Activated gamma-delta T cell treated with anti-CD3 and anti-CD28 coated beads, Interleukin-2, amount 50 U/mL, for 16 hours (primary cell): ENCODE measurements at regions not wholly inside any gene's neighbourhood (a gene's known extent, or its start where the extent isn't known, plus 50 kb on each side); places are given as distances from the start of the nearest gene placed in this dataset.
"Not testable (repeated sequence)": the region's sequence is repeated elsewhere in the genome, so short reads cannot be mapped to it uniquely, and the experiment has no call there.

Experiments
- DNase-seq: peaks from one replicate; pipeline ENCODE4 v3.0.0-alpha.2; 2020; ENCODE audit warnings: low read depth

DNA sequence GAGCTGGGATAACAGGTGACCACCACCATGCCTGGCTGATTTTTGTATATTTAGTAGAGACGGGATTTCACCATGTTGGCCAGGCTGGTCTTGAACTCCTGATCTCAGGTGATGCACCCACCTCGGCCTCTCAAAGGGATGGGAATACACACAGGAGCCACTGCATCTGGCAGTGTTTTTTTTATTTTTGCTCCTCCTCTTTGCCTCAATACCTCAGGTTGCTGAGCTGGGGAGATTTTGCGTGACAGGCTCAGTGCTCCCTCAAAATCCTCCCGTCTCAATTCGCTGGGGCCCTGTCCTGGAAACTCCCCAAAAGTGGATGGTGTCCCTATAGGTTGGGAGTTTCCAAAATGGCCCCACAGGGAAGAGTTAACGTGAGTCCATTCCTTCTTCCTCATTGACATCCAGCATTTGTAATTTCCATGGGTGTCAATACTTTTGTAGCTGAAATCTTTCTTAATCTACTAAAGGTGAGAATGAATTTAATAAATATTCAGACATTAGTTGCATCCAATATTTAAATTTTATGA is 71.8 kb downstream of the GGTLC2 start:
- no peak for DNase-seq

- no peak for DNase-seq
These were observed 73.2 kb downstream of the GGTLC2 start for GRCh38 chr22:22717664-22718063.

- peak; percentile 40 for DNase-seq
These were observed 75.8 kb downstream of the GGTLC2 start for GRCh38 chr22:22720201-22720723.

DNA sequence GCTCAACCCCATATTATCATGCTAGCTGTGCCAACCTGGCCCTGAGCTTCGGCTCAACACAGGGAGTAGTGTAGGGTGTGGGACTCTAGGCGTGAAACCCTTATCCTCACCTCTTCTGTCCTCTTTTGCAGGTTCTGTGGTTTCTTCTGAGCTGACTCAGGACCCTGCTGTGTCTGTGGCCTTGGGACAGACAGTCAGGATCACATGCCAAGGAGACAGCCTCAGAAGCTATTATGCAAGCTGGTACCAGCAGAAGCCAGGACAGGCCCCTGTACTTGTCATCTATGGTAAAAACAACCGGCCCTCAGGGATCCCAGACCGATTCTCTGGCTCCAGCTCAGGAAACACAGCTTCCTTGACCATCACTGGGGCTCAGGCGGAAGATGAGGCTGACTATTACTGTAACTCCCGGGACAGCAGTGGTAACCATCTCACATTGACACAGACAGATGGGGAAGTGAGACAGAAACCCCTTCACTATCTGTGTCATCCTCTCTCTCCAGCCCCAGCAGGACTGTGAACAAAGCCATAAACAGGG is 76.4 kb downstream of the GGTLC2 start:
- DNase-seq = no peak

DNA sequence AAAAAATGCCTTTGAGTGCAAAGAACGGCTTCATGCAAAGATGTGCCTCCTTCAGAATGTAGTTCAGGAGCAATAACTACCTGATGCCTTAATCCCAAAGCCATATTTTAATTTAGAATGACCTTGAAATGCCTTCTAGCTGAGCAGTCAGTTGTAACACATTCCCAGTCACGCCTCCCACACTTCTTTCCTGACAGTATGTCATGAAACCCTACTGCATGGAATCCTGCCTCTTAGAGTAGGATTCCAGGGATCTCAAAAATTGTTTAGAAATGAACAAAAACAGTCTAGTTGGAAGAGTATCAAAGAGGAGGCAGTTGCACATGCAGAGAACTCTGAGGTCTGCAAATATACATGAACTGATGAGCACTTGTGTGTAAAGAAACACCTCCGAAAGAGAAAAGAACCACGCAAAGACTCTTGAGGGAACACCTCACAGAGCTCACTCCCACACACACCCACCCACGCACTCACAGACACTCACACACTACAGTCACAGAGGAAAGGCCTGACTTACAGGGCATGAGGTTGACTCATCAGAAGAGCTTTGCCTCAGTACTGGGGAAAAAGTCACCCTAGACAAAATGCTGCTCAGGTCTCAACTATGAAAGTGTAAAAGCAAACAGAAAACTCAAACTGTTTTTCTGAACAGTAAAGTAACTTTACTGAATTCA is 77.4 kb downstream of the GGTLC2 start:
- peak; percentile 78 for DNase-seq

- DNase-seq = no peak
These were observed 84.0 kb downstream of the GGTLC2 start for GRCh38 chr22:22728382-22728781.

- DNase-seq = no peak
These were observed 86.4 kb downstream of the GGTLC2 start for GRCh38 chr22:22730655-22731373.

DNA sequence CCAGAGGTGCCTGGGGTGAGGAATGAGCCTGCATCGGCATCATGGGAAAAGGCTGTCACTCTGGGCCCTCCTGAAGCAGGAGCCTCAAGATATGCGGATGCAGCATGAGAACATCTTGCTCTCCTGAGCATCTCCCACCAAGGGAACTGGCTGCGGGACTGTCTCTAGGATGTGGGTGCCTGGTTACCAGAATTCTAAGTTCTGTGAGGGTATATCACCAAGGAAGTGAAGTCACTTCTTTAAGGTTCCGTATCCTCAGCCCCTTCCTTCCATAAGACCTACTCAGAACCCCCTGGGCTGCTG is 86.9 kb downstream of the GGTLC2 start:
- no peak for DNase-seq

- not testable (repeated sequence) for DNase-seq
These were observed 88.6 kb downstream of the GGTLC2 start for GRCh38 chr22:22733006-22733405.

DNA sequence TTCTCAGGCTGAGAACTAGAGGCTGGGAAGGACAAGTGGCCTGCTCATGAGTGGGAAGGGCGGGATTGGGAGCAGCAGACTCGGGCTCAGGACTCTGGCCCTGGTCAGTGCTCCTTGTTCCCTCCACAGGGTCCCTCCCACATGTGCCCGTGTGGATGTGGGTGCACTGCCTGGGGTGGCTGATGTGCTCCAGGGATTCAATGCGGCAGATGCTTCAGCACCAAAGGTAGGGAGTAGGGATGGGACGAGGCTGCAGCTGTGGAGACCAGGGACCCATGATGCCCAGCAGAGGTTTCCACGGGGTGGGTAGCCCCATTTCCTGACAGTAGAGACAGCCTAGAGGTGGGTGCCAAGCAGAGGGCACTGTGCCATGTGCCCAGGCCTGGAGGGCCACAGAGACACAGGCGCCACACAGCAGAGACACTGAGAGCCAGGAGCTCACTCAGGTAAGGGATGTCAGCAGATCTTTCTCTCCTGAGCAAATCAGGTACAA is 89.5 kb downstream of the GGTLC2 start:
- no peak for DNase-seq

DNA sequence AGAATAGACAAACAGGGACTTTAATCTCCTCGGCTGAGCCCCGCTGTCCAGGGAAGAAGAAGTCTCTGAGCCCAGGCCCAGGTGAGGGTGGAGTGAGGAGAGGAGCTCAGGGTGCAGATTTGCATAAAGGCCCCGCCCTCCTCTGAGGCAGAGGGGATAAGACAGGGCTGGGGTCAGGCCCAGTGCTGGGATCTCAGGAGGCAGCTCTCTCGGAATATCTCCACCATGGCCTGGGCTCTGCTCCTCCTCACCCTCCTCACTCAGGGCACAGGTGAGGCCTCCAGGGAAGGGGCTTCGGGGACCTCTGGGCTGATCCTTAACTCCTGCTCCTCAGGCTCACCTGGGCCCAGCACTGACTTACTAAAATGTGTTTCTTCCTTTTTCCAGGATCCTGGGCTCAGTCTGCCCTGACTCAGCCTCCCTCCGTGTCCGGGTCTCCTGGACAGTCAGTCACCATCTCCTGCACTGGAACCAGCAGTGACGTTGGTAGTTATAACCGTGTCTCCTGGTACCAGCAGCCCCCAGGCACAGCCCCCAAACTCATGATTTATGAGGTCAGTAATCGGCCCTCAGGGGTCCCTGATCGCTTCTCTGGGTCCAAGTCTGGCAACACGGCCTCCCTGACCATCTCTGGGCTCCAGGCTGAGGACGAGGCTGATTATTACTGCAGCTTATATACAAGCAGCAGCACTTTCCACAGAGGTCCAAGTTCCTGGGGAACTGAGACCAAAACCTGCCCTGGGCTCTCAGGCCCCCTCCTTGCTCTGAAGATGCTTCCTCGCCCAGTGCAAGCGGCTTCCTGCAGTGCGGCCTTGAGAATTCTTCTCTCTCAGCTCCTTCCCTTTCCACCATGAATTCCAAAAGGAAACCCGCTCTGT is 90.2 kb downstream of the GGTLC2 start:
- DNase-seq = not testable (repeated sequence)

GRCh38 chr22:22735276-22735675 is 90.9 kb downstream of the GGTLC2 start:
- DNase-seq = not testable (repeated sequence)

DNA sequence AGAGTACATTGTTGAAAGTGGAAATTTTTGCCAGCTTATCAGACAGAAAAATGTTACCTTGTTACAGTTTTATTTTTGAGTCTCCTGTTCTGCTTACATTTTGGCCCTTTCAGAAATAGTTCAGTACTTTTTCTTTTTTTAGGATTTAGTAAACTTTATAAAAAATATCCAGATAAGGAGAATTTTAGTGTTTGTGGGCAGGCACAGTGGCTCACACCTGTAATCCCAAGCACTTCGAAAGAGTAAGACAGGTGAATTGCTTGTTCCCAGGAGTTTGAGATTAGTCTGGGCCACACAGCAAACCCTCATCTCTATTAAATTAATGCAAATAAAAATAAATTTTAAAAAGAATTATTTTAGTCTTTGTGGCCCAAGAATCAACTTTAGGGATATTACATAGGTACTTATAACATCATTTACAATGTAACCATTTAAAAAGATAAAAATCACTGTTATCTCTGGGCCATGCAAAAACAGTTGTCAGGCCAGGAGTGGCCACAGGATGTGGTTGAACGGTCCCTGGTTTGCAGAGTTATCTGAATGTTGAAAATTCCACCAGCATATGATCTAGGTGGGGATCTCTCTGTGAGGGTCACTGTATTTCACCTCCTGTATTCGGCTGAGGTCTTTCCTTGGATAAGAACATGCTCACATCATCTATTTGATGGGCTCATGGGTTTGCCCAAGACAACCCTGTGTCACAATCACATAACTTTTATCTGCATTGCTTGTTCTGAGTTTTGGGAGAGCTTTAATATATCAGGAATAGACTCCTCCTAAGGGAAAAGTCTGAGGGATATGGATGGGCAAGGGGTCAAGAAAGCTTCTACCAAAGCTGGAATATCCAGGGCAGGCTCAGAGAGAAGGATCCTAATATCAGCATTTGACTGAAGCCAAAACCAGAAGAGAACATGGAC is 91.5 kb downstream of the GGTLC2 start:
- no peak for DNase-seq

DNA sequence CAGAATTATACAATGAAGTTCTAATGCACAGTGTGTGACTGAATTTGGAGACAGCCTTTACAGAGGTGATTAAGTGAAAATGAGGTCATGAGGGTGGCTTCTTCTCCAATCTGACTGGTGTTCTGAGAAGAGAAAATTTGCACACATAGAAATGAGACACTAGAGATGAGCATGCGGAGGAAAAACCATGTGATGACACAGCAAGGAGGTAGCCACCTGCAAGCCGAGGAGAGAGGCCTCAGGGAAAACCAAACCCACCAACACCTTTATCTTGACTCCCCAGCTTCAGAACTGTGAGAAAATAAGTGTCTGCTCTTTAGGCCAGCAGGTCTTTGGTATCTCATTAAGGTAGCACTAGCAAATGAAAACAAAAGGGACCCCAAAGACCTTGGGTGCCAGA is 93.2 kb downstream of the GGTLC2 start:
- no peak for DNase-seq

GRCh38 chr22:22738959-22739585 is 94.7 kb downstream of the GGTLC2 start:
- DNase-seq = no peak

GRCh38 chr22:22740560-22741276 is 96.3 kb downstream of the GGTLC2 start:
- no peak for DNase-seq

GRCh38 chr22:22741843-22742242 is 97.4 kb downstream of the GGTLC2 start:
- no peak for DNase-seq

DNA sequence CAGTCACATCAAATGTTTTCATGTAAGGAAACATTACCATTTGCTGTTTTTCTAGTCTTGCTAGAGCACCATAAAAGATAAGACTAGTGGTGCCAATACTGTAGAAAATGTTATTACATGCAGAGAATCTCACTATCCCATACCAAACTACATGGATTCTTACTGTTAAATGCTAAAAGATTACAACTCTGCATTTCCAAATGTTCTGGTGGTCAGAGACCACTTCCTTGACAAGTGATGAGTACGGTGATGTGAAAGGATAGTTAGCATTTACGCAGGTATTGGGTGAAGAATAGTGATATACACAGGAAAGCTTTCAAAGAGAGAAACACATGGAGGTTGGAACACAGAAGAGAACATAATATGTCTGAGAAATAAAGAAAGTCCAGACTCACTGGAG is 98.2 kb downstream of the GGTLC2 start:
- no peak for DNase-seq

DNA sequence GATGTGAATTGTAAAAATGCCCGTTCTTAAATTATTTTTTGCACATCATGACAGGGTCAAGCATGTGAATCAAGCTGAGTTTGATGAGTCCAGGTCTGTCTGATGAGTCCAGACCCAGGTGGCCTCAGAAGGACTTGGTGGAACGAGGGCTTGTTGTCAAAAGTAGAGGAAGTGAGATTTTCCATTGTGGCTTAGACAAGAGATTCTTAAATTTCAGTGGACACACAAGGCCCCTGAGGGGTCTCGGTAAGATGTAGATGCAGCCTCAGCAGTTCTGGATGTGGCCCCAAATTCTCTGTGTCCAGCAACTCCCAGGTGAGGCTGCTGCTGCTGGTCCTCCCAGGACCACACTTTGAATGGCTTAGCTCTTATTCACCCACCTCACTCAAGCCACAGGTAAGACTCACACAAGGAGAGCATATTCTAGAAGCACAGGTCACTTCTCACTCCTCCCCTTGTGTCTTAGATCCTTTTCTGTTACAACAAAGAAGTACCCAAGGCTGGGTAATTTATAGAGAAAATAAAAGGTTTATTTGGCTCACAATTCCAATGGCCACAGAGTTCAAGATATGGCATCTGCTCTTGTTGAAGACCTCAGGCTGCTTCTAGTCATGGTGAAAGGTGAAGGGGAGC is 98.8 kb downstream of the GGTLC2 start:
- DNase-seq = no peak
